ENCODE measurements at regions not wholly inside any gene's neighbourhood (a gene's known extent, or its start where the extent isn't known, plus 50 kb on each side); places are given as distances from the start of the nearest gene placed in this dataset.
A peak's percentile ranks its signal among the peaks of the same experiment; 100 is the strongest.
"Not testable (repeated sequence)": the region's sequence is repeated elsewhere in the genome, so short reads cannot be mapped to it uniquely, and the experiment has no call there.

GRCh38 chr3:189375532-189375931 lies 203.8 kb downstream of the TPRG1 start:
- H3K9me3 Mint-ChIP-seq: peaks cover 0 to 21% (median 13%) of the 10 kb centered on the region in 8 donors
- no peaks in the 10 kb centered on the region for H3K4me1 ChIP-seq (ENCODE audit: insufficient read depth, low read length)
- H3K9me3 ChIP-seq (ENCODE audit: control insufficient read depth in 1 of 2, low read length in 2 of 2): no peaks in the 10 kb centered on the region
- H3K27ac ChIP-seq (ENCODE audit: low read depth, low read length): no peak overlapping the region
- DNase-seq: no peak
- H3K36me3 Mint-ChIP-seq: no peaks in the 10 kb centered on the region
- H3K27me3 ChIP-seq (ENCODE audit: insufficient read depth, low read length): no peaks in the 10 kb centered on the region
- no peaks in the 10 kb centered on the region for H3K36me3 ChIP-seq (ENCODE audit: insufficient read depth, low read length)
- no peak overlapping the region for H3K4me3 Mint-ChIP-seq
- no peak overlapping the region for H3K27ac Mint-ChIP-seq
- peaks cover 0 to 6% (median 3%) of the 10 kb centered on the region in 4 donors for H3K4me1 Mint-ChIP-seq
- H3K27me3 Mint-ChIP-seq: no peaks in the 10 kb centered on the region
- H3K4me3 ChIP-seq (ENCODE audit: low read length in 2 of 2): no peak overlapping the region
- ChIA-PET CTCF (ENCODE audit: partially characterized antibody) (interaction anchor here (1.1 kb wide), 1 partner anchor 38 kb away, joined by 4 read pairs; no protein-coding TSS in a partner anchor), POLR2A (ENCODE audit: partially characterized antibody) (no interaction called here)
- intact Hi-C loops (cut with micrococcal nuclease): no loop called here

GRCh38 chr3:189383630-189384029 lies 211.9 kb downstream of the TPRG1 start:
- Histone ChIP-seq H3K36me3 (ENCODE audit: insufficient read depth, low read length) (no peaks in the 10 kb centered on the region), H3K4me1 (ENCODE audit: insufficient read depth, low read length) (no peaks in the 10 kb centered on the region), H3K27ac (ENCODE audit: low read depth, low read length) (no peak overlapping the region), H3K4me3 (ENCODE audit: low read length in 2 of 2) (no peak overlapping the region), H3K9me3 (ENCODE audit: control insufficient read depth in 1 of 2, low read length in 2 of 2) (no peaks in the 10 kb centered on the region), H3K27me3 (ENCODE audit: insufficient read depth, low read length) (no peaks in the 10 kb centered on the region)
- Mint-ChIP-seq H3K4me1 (no peaks in the 10 kb centered on the region), H3K4me3 (no peak overlapping the region), H3K9me3 (peaks cover 0 to 8% (median 4%) of the 10 kb centered on the region in 8 donors), H3K27ac (no peak overlapping the region), H3K36me3 (peaks cover 0 to 3% of the 10 kb centered on the region in 2 donors), H3K27me3 (no peaks in the 10 kb centered on the region)
- no peak for DNase-seq
- intact Hi-C loops (cut with micrococcal nuclease): no loop called here
- ChIA-PET POLR2A (ENCODE audit: partially characterized antibody) (no interaction called here), CTCF (ENCODE audit: partially characterized antibody) (no interaction called here)

- DNase-seq; CTCF ChIA-PET (ENCODE audit: partially characterized antibody): not testable (repeated sequence)
Observed at GRCh38 chr3:189385880-189386279, 214.1 kb downstream of the TPRG1 start.

GRCh38 chr3:189386739-189387138 lies 215.0 kb downstream of the TPRG1 start:
- Histone ChIP-seq H3K27me3 (ENCODE audit: insufficient read depth, low read length) (no peaks in the 10 kb centered on the region), H3K9me3 (ENCODE audit: control insufficient read depth in 1 of 2, low read length in 2 of 2) (no peaks in the 10 kb centered on the region), H3K4me1 (ENCODE audit: insufficient read depth, low read length) (no peaks in the 10 kb centered on the region), H3K4me3 (ENCODE audit: low read length in 2 of 2) (no peak overlapping the region), H3K36me3 (ENCODE audit: insufficient read depth, low read length) (no peaks in the 10 kb centered on the region), H3K27ac (ENCODE audit: low read depth, low read length) (no peak overlapping the region)
- Mint-ChIP-seq H3K9me3 (peaks cover 0 to 4% (median 0%) of the 10 kb centered on the region in 8 donors), H3K27ac (no peak overlapping the region), H3K4me1 (peaks cover 0 to 3% (median 1%) of the 10 kb centered on the region in 4 donors), H3K27me3 (no peaks in the 10 kb centered on the region), H3K4me3 (no peak overlapping the region), H3K36me3 (no peaks in the 10 kb centered on the region)
- CTCF ChIA-PET (ENCODE audit: partially characterized antibody): no interaction called here
- intact Hi-C loops (cut with micrococcal nuclease): no loop called here
- POLR2A ChIA-PET (ENCODE audit: partially characterized antibody): no interaction called here
- DNase-seq: no peak

More at GRCh38 chr3:189385880-189386279, 214.1 kb downstream of the TPRG1 start:
- H3K4me3 ChIP-seq (ENCODE audit: low read length in 2 of 2); H3K36me3 Mint-ChIP-seq; H3K27me3 Mint-ChIP-seq; H3K4me1 ChIP-seq (ENCODE audit: insufficient read depth, low read length); H3K27ac ChIP-seq (ENCODE audit: low read depth, low read length); H3K27ac Mint-ChIP-seq; H3K4me3 Mint-ChIP-seq; H3K4me1 Mint-ChIP-seq; intact Hi-C loops (cut with micrococcal nuclease); H3K27me3 ChIP-seq (ENCODE audit: insufficient read depth, low read length); POLR2A ChIA-PET (ENCODE audit: partially characterized antibody); H3K9me3 ChIP-seq (ENCODE audit: control insufficient read depth in 1 of 2, low read length in 2 of 2); H3K36me3 ChIP-seq (ENCODE audit: insufficient read depth, low read length); H3K9me3 Mint-ChIP-seq: not testable (repeated sequence)

- ChIA-PET CTCF (ENCODE audit: partially characterized antibody) (no interaction called here), POLR2A (ENCODE audit: partially characterized antibody) (no interaction called here)
- Histone ChIP-seq H3K9me3 (ENCODE audit: control insufficient read depth in 1 of 2, low read length in 2 of 2) (no peaks in the 10 kb centered on the region), H3K27me3 (ENCODE audit: insufficient read depth, low read length) (no peaks in the 10 kb centered on the region), H3K36me3 (ENCODE audit: insufficient read depth, low read length) (no peaks in the 10 kb centered on the region), H3K27ac (ENCODE audit: low read depth, low read length) (no peak overlapping the region), H3K4me1 (ENCODE audit: insufficient read depth, low read length) (peaks cover 2% of the 10 kb centered on the region), H3K4me3 (ENCODE audit: low read length in 2 of 2) (no peak overlapping the region)
- intact Hi-C loops (cut with micrococcal nuclease): no loop called here
- Mint-ChIP-seq H3K4me3 (peak overlapping the region in 3 of 8 donors; percentile 4 to 41 (median 31)), H3K4me1 (peaks cover 3 to 10% (median 7%) of the 10 kb centered on the region in 4 donors), H3K27me3 (peaks cover 0 to 1% of the 10 kb centered on the region in 2 donors), H3K27ac (no peak overlapping the region), H3K36me3 (no peaks in the 10 kb centered on the region), H3K9me3 (no peaks in the 10 kb centered on the region)
- DNase-seq: no peak
Observed at GRCh38 chr3:189389346-189389745, 217.6 kb downstream of the TPRG1 start.

GRCh38 chr3:189393598-189393997 lies 221.8 kb downstream of the TPRG1 start:
- H3K4me3 ChIP-seq (ENCODE audit: low read length in 2 of 2): no peak overlapping the region
- Mint-ChIP-seq H3K36me3 (no peaks in the 10 kb centered on the region), H3K4me3 (no peak overlapping the region), H3K27me3 (peaks cover 0 to 1% of the 10 kb centered on the region in 2 donors), H3K9me3 (no peaks in the 10 kb centered on the region), H3K4me1 (peaks cover 16 to 20% (median 18%) of the 10 kb centered on the region in 4 donors), H3K27ac (no peak overlapping the region)
- H3K27ac ChIP-seq (ENCODE audit: low read depth, low read length): no peak overlapping the region
- POLR2A ChIA-PET (ENCODE audit: partially characterized antibody): interaction anchor here (1.5 kb wide), 1 partner anchor 62 kb away, joined by 3 read pairs; no protein-coding TSS in a partner anchor
- no peaks in the 10 kb centered on the region for H3K36me3 ChIP-seq (ENCODE audit: insufficient read depth, low read length)
- CTCF ChIA-PET (ENCODE audit: partially characterized antibody): no interaction called here
- intact Hi-C loops (cut with micrococcal nuclease): no loop called here
- H3K9me3 ChIP-seq (ENCODE audit: control insufficient read depth in 1 of 2, low read length in 2 of 2): no peaks in the 10 kb centered on the region
- no peaks in the 10 kb centered on the region for H3K27me3 ChIP-seq (ENCODE audit: insufficient read depth, low read length)
- DNase-seq: no peak
- H3K4me1 ChIP-seq (ENCODE audit: insufficient read depth, low read length): peaks cover 13% of the 10 kb centered on the region

GRCh38 chr3:189394599-189395121 lies 222.9 kb downstream of the TPRG1 start:
- H3K4me1 Mint-ChIP-seq: peaks cover 13 to 20% (median 17%) of the 10 kb centered on the region in 4 donors
- POLR2A ChIA-PET (ENCODE audit: partially characterized antibody): interaction anchor here (0.6 to 1.5 kb wide), 2 partner anchors 31 to 63 kb away, joined by 3 read pairs; no protein-coding TSS in a partner anchor
- H3K27me3 Mint-ChIP-seq: peaks cover 0 to 1% of the 10 kb centered on the region in 2 donors
- peak overlapping the region in 2 of 7 donors; percentile 19 to 59 for H3K27ac Mint-ChIP-seq
- CTCF ChIA-PET (ENCODE audit: partially characterized antibody): no interaction called here
- Histone ChIP-seq H3K27me3 (ENCODE audit: insufficient read depth, low read length) (no peaks in the 10 kb centered on the region), H3K27ac (ENCODE audit: low read depth, low read length) (no peak overlapping the region), H3K36me3 (ENCODE audit: insufficient read depth, low read length) (no peaks in the 10 kb centered on the region), H3K4me1 (ENCODE audit: insufficient read depth, low read length) (peaks cover 13% of the 10 kb centered on the region), H3K4me3 (ENCODE audit: low read length in 2 of 2) (no peak overlapping the region), H3K9me3 (ENCODE audit: control insufficient read depth in 1 of 2, low read length in 2 of 2) (no peaks in the 10 kb centered on the region)
- intact Hi-C loops (cut with micrococcal nuclease): no loop called here
- no peaks in the 10 kb centered on the region for H3K9me3 Mint-ChIP-seq
- peak overlapping the region in 6 of 8 donors; percentile 2 to 55 (median 26) for H3K4me3 Mint-ChIP-seq
- no peaks in the 10 kb centered on the region for H3K36me3 Mint-ChIP-seq
- no peak for DNase-seq
